WTC11 (cell line): ENCODE measurements at regions not wholly inside any gene's neighbourhood (a gene's known extent, or its start where the extent isn't known, plus 50 kb on each side); places are given as distances from the start of the nearest gene placed in this dataset.

ENCODE experiments used
- ATAC-seq: fragments of 200-7000 bp; cut with Tn5 transposase; 2 replicates; pipeline ENCODE4 v1.10.0; 2021; ENCODE audit warnings: mild to moderate bottlenecking, moderate library complexity
- CTCF ChIA-PET: fragments of 300-600 bp; sonication (Branson Sonifier 250); formaldehyde crosslinking; loops from one replicate; lab custom pipeline; 2021; ENCODE audit warnings: antibody characterized with exemption; lab: Charles Lee
- POLR2A ChIA-PET: fragments of 350-600 bp; sonication (Branson Sonifier 250); formaldehyde crosslinking; loops from one replicate; lab custom pipeline; 2021; ENCODE audit warnings: antibody characterized with exemption; lab: Charles Lee
- DNase-seq: peaks from one replicate; pipeline ENCODE4 v3.0.0; 2021; ENCODE audit warnings: low spot score
- H3K27ac Mint-ChIP-seq: 2 replicates; pipeline ENCODE4 v1.8.0; 2021; ENCODE audit warnings: mixed read lengths
- H3K27me3 Mint-ChIP-seq: 2 replicates; pipeline ENCODE4 v1.8.0; 2021; ENCODE audit warnings: low read depth, mild to moderate bottlenecking, moderate library complexity, mixed read lengths
- H3K36me3 Mint-ChIP-seq: 2 replicates; pipeline ENCODE4 v1.8.0; 2021; ENCODE audit warnings: mixed read lengths
- H3K4me1 Mint-ChIP-seq: 2 replicates; pipeline ENCODE4 v1.8.0; 2022; ENCODE audit warnings: mixed read lengths
- H3K4me3 Mint-ChIP-seq: 2 replicates; pipeline ENCODE4 v1.8.0; 2021; ENCODE audit warnings: mild to moderate bottlenecking, moderate library complexity, mixed read lengths
- H3K9me3 Mint-ChIP-seq: 2 replicates; pipeline ENCODE4 v1.8.0; 2021; ENCODE audit warnings: mixed read lengths
- AR ChIP-seq: fragments of 250-450 bp; sonication (Bioruptor Pico); IDR thresholded peaks from 2 replicates; pipeline ENCODE4 v1.9.0; 2021; ENCODE audit warnings: mild to moderate bottlenecking
- ATF1 ChIP-seq: sonication (generic); formaldehyde crosslinking; IDR thresholded peaks from 2 replicates; pipeline ENCODE4 v1.8.1; 2023; ENCODE audit warnings: mild to moderate bottlenecking, moderate library complexity, missing genetic modification reagents
- EMX1 ChIP-seq: fragments of 250-450 bp; sonication (Bioruptor Pico); IDR thresholded peaks from 2 replicates; pipeline ENCODE4 v1.8.0; 2021; ENCODE audit warnings: mild to moderate bottlenecking
- ESRRA ChIP-seq: sonication (generic); formaldehyde crosslinking; IDR thresholded peaks from 2 replicates; pipeline ENCODE4 v1.8.1; 2022; ENCODE audit warnings: mild to moderate bottlenecking, missing genetic modification reagents, borderline replicate concordance
- GTF2I ChIP-seq: fragments of 250-450 bp; sonication (Bioruptor Pico); conservative IDR thresholded peaks from 2 replicates; pipeline ENCODE4 v1.4.0; 2021; ENCODE audit warnings: mild to moderate bottlenecking
- HMGA2 ChIP-seq: fragments of 250-450 bp; sonication (Bioruptor Pico); IDR thresholded peaks from 2 replicates; pipeline ENCODE4 v1.4.0; 2021; ENCODE audit warnings: mild to moderate bottlenecking, moderate library complexity
- HMGXB4 ChIP-seq: sonication (generic); formaldehyde crosslinking; IDR thresholded peaks from 2 replicates; pipeline ENCODE4 v1.8.1; 2023; ENCODE audit warnings: mild to moderate bottlenecking, moderate library complexity, missing genetic modification reagents
- MXD4 ChIP-seq: fragments of 250-450 bp; sonication (Bioruptor Pico); IDR thresholded peaks from 2 replicates; pipeline ENCODE4 v1.8.0; 2021; ENCODE audit warnings: mild to moderate bottlenecking, moderate library complexity, borderline replicate concordance
- MYBL2 ChIP-seq: sonication (generic); formaldehyde crosslinking; IDR thresholded peaks from 2 replicates; pipeline ENCODE4 v1.8.1; 2023; ENCODE audit warnings: mild to moderate bottlenecking, moderate library complexity, missing genetic modification reagents
- NFATC4 ChIP-seq: fragments of 250-450 bp; sonication (Bioruptor Pico); IDR thresholded peaks from 2 replicates; pipeline ENCODE4 v1.9.0; 2021; ENCODE audit warnings: mild to moderate bottlenecking
- NFYB ChIP-seq: sonication (generic); formaldehyde crosslinking; conservative IDR thresholded peaks from 2 replicates; pipeline ENCODE4 v1.8.0; 2022; ENCODE audit warnings: low read depth, missing genetic modification reagents
- NR3C1 ChIP-seq: sonication (generic); formaldehyde crosslinking; conservative IDR thresholded peaks from 2 replicates; pipeline ENCODE4 v1.8.1; 2023; ENCODE audit warnings: low read depth, mild to moderate bottlenecking, missing genetic modification reagents
- SP1 ChIP-seq: sonication (generic); formaldehyde crosslinking; conservative IDR thresholded peaks from 2 replicates; pipeline ENCODE4 v1.8.1; 2022; ENCODE audit warnings: missing genetic modification reagents
- TP53 ChIP-seq: sonication (generic); formaldehyde crosslinking; IDR thresholded peaks from 2 replicates; pipeline ENCODE4 v1.8.1; 2023; ENCODE audit warnings: mild to moderate bottlenecking, missing genetic modification reagents
- ZBTB21 ChIP-seq: sonication (generic); formaldehyde crosslinking; IDR thresholded peaks from 2 replicates; pipeline ENCODE4 v1.8.1; 2023; ENCODE audit warnings: mild to moderate bottlenecking, missing genetic modification reagents, borderline replicate concordance
- ZNF121 ChIP-seq: sonication (generic); formaldehyde crosslinking; IDR thresholded peaks from 2 replicates; pipeline ENCODE4 v1.8.0; 2023; ENCODE audit warnings: missing genetic modification reagents
- ZNF219 ChIP-seq: sonication (generic); formaldehyde crosslinking; IDR thresholded peaks from 2 replicates; pipeline ENCODE4 v1.8.0; 2023; ENCODE audit warnings: missing genetic modification reagents, mild to moderate bottlenecking, borderline replicate concordance
- ZNF232 ChIP-seq: sonication (generic); formaldehyde crosslinking; IDR thresholded peaks from 2 replicates; pipeline ENCODE4 v1.8.0; 2022; ENCODE audit warnings: mild to moderate bottlenecking, missing genetic modification reagents
- ZNF263 ChIP-seq: sonication (generic); formaldehyde crosslinking; IDR thresholded peaks from 2 replicates; pipeline ENCODE4 v1.8.1; 2022; ENCODE audit warnings: low read depth, mild to moderate bottlenecking, moderate library complexity, missing genetic modification reagents
- ZNF317 ChIP-seq: sonication (generic); formaldehyde crosslinking; IDR thresholded peaks from 2 replicates; pipeline ENCODE4 v1.8.1; 2023; ENCODE audit warnings: low read depth, mild to moderate bottlenecking, moderate library complexity, missing genetic modification reagents, borderline replicate concordance
- ZNF423 ChIP-seq: fragments of 250-450 bp; sonication (Bioruptor Pico); IDR thresholded peaks from 2 replicates; pipeline ENCODE4 v2.1.2; 2022; ENCODE audit warnings: mild to moderate bottlenecking, moderate library complexity
- ZNF532 ChIP-seq: fragments of 250-450 bp; sonication (Bioruptor Pico); IDR thresholded peaks from 2 replicates; pipeline ENCODE4 v1.9.0; 2021; ENCODE audit warnings: mild to moderate bottlenecking, borderline replicate concordance
- TF ChIP-seq, protein P1 (sequence below): sonication (generic); formaldehyde crosslinking; IDR thresholded peaks from 2 replicates; pipeline ENCODE4 v1.8.1; 2023; ENCODE audit warnings: mild to moderate bottlenecking, missing genetic modification reagents
- TF ChIP-seq, protein P2 (sequence below): sonication (generic); formaldehyde crosslinking; IDR thresholded peaks from 2 replicates; pipeline ENCODE4 v1.8.0; 2022; ENCODE audit warnings: mild to moderate bottlenecking, missing genetic modification reagents

GRCh38 chr20:24787071-24787470 lies 162.0 kb upstream of the CST7 start:
- ChIA-PET POLR2A (no interaction called here), CTCF (interaction anchor here (4.8 kb wide), 1 partner anchor 130 kb away, joined by 54 read pairs; no protein-coding TSS in a partner anchor)
- TF ChIP-seq GTF2I (no peak), ZNF317 (CRISPR knock-in tag) (no peak), MXD4 (CRISPR knock-in tag) (no peak), ZNF121 (no peak), NFATC4 (CRISPR knock-in tag) (no peak), ZNF423 (no peak), ZNF263 (CRISPR knock-in tag) (no peak), ZNF219 (no peak), MYBL2 (no peak), SP1 (CRISPR knock-in tag) (no peak), ATF1 (CRISPR knock-in tag) (no peak), ZNF532 (no peak), HMGXB4 (no peak), ESRRA (no peak)
- TF ChIP-seq, protein P1, sequence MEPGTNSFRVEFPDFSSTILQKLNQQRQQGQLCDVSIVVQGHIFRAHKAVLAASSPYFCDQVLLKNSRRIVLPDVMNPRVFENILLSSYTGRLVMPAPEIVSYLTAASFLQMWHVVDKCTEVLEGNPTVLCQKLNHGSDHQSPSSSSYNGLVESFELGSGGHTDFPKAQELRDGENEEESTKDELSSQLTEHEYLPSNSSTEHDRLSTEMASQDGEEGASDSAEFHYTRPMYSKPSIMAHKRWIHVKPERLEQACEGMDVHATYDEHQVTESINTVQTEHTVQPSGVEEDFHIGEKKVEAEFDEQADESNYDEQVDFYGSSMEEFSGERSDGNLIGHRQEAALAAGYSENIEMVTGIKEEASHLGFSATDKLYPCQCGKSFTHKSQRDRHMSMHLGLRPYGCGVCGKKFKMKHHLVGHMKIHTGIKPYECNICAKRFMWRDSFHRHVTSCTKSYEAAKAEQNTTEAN (CRISPR knock-in tag): no peak
- H3K4me1 Mint-ChIP-seq: peaks cover 12% of the 10 kb centered on the region
- no peaks in the 10 kb centered on the region for H3K27me3 Mint-ChIP-seq
- H3K27ac Mint-ChIP-seq: no peak overlapping the region
- H3K4me3 Mint-ChIP-seq: no peak overlapping the region
- H3K9me3 Mint-ChIP-seq: no peaks in the 10 kb centered on the region
- no peak for DNase-seq
- ATAC-seq: no peak
- no peaks in the 10 kb centered on the region for H3K36me3 Mint-ChIP-seq

DNA sequence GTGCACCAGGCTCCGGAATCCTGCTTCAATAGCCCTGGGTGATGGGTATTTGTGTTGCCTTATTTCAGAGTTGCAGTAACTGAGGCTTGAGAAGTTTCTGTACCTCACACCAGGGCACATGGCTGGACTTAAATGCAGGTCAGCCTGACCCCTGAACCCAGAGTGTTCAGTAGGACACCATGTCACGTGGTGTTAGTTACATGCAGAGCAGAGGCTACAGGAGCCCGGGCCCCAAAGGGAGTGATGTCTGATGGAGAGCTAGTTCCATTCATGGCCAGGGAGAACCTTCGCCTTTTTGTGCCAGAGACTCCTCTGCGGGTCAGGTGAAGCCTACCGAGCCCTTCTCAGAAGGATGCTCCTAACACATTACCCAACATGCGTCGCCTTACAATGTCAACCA lies 161.4 kb upstream of the CST7 start:
- POLR2A ChIA-PET: no interaction called here
- ATAC-seq (no peak), DNase-seq (no peak)
- no peaks in the 10 kb centered on the region for H3K9me3 Mint-ChIP-seq
- peaks cover 12% of the 10 kb centered on the region for H3K4me1 Mint-ChIP-seq
- H3K36me3 Mint-ChIP-seq: no peaks in the 10 kb centered on the region
- CTCF ChIA-PET: no interaction called here
- no peak overlapping the region for H3K27ac Mint-ChIP-seq
- H3K27me3 Mint-ChIP-seq: no peaks in the 10 kb centered on the region
- no peak overlapping the region for H3K4me3 Mint-ChIP-seq
- TF ChIP-seq EMX1 (CRISPR knock-in tag) (no peak), HMGA2 (CRISPR knock-in tag) (no peak), GTF2I (no peak), NR3C1 (no peak), TP53 (CRISPR knock-in tag) (no peak), NFYB (no peak), ZBTB21 (CRISPR knock-in tag) (no peak), ZNF232 (CRISPR knock-in tag) (no peak), AR (no peak)
- TF ChIP-seq, protein P2, sequence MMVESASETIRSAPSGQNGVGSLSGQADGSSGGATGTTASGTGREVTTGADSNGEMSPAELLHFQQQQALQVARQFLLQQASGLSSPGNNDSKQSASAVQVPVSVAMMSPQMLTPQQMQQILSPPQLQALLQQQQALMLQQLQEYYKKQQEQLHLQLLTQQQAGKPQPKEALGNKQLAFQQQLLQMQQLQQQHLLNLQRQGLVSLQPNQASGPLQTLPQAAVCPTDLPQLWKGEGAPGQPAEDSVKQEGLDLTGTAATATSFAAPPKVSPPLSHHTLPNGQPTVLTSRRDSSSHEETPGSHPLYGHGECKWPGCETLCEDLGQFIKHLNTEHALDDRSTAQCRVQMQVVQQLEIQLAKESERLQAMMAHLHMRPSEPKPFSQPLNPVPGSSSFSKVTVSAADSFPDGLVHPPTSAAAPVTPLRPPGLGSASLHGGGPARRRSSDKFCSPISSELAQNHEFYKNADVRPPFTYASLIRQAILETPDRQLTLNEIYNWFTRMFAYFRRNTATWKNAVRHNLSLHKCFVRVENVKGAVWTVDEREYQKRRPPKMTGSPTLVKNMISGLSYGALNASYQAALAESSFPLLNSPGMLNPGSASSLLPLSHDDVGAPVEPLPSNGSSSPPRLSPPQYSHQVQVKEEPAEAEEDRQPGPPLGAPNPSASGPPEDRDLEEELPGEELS (CRISPR knock-in tag): no peak
